Upper lobe of left lung (tissue), 6 donors: ENCODE measurements at regions not wholly inside any gene's neighbourhood (a gene's known extent, or its start where the extent isn't known, plus 50 kb on each side); places are given as distances from the start of the nearest gene placed in this dataset.

Source experiments
- ATAC-seq, 2 donors: fragments of 200-7000 bp; cut with Tn5 transposase; one replicate each; pipeline ENCODE4 v1.9.1; 2022; ENCODE audit warnings: mild to moderate bottlenecking in 2 of 2, moderate library complexity in 2 of 2; ENCODE audit not compliant: low FRiP score in 2 of 2
- DNase-seq, 2 donors: peaks; one replicate each; pipeline ENCODE4 v3.0.0-alpha.2; 2019 to 2020
- H3K27ac ChIP-seq, 4 donors: fragments of 200-600 bp; sonication (generic); one replicate each; pipeline ENCODE4 v1.5.1; 2016 to 2019
- H3K27me3 ChIP-seq, 4 donors: fragments of 200-600 bp; sonication (generic); one replicate each; pipeline ENCODE4 v1.5.1; 2017 to 2019
- H3K36me3 ChIP-seq, 4 donors: fragments of 200-600 bp; sonication (generic); one replicate each; pipeline ENCODE4 v1.5.1; 2016 to 2019
- H3K4me1 ChIP-seq, 4 donors: fragments of 200-600 bp; sonication (generic); one replicate each; pipeline ENCODE4 v1.5.1; 2018 to 2019
- H3K4me3 ChIP-seq, 4 donors: fragments of 200-600 bp; sonication (generic); one replicate each; pipeline ENCODE4 v1.5.1; 2017 to 2019; ENCODE audit warnings: mild to moderate bottlenecking in 2 of 4, moderate library complexity in 1 of 4
- H3K9me3 ChIP-seq, 4 donors: fragments of 200-600 bp; sonication (generic); one replicate each; pipeline ENCODE4 v1.5.1; 2018 to 2019
- CTCF ChIP-seq, 6 experiments: fragments of 450-650 bp in 4 of 6; fragments of 200-600 bp in 2 of 6; sonication (generic) in 2 of 6; IDR thresholded peaks; one replicate each; pipeline ENCODE4 v1.5.1; 2016 to 2019; ENCODE audit warnings: antibody characterized with exemption in 6 of 6
- EP300 ChIP-seq, 4 donors: sonication (generic); formaldehyde crosslinking; IDR thresholded peaks; one replicate each; pipeline ENCODE4 v1.5.1; 2017; ENCODE audit warnings: antibody characterized with exemption in 4 of 4, control low read depth in 2 of 4
- POLR2A ChIP-seq, 4 donors: fragments of 450-650 bp; IDR thresholded peaks; one replicate each; pipeline ENCODE4 v1.5.1; 2016 to 2017; ENCODE audit warnings: antibody characterized with exemption in 4 of 4, mild to moderate bottlenecking in 2 of 4
- POLR2AphosphoS5 ChIP-seq, 2 donors: sonication (generic); formaldehyde crosslinking; IDR thresholded peaks; one replicate each; pipeline ENCODE4 v1.5.1; 2017; ENCODE audit warnings: antibody characterized with exemption in 2 of 2
- WGBS, 2 donors: methylation state at CpG; one replicate each; pipeline ENCODE4 v1.1.5; 2017 to 2018; 5-methylcytosine and 5-hydroxymethylcytosine counted together
- donor health status: DM: no; HTN: no; CAD: no; lungs with moderate emphysema.
- donor health status: DM: no; HTN: yes; CAD: no; lungs with severe emphysema.

DNA sequence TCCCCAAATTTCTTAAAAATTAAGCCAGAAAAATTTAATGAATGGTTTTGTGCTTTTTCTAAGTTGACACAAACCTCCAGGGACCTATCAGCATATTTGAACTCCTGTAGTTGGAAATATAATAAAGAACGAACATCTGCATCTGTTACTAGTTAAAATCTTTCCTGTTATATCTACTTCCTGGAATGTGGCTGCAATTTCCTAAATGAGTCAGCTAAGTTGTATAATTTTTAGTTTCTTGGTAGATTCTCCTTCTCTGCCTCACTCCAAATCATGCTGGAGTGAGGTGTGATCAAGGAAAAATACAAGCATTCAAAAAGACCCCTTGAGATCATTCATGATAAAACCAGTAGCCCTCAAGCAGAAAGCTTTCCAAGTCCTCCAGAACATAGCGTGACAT is 106.2 kb upstream of the MCTP2 start:
- TF ChIP-seq POLR2AphosphoS5 (IDR thresholded peaks at IDR 0.05) = no peak
- TF ChIP-seq POLR2A (IDR thresholded peaks at IDR 0.05) = no peak
- TF ChIP-seq EP300 (IDR thresholded peaks at IDR 0.05) = no peak
- TF ChIP-seq CTCF (IDR thresholded peaks at IDR 0.05) = no peak
- peak in 1 of 2 donors; percentile 58 for ATAC-seq
- H3K4me1 ChIP-seq = peaks cover 0 to 7% (median 0%) of the 10 kb centered on the region in 4 donors
- no peaks in the 10 kb centered on the region for H3K27me3 ChIP-seq
- H3K36me3 ChIP-seq = no peaks in the 10 kb centered on the region
- H3K27ac ChIP-seq = no peak overlapping the region
- WGBS, 2 donors = 53 to 66% methylated on average over 2 of the region's 2 CpGs
- DNase-seq = no peak
- no peak overlapping the region for H3K4me3 ChIP-seq
- H3K9me3 ChIP-seq = no peaks in the 10 kb centered on the region

- Histone ChIP-seq H3K27ac (no peak overlapping the region), H3K4me1 (peaks cover 0 to 9% (median 2%) of the 10 kb centered on the region in 4 donors), H3K4me3 (no peak overlapping the region), H3K27me3 (no peaks in the 10 kb centered on the region), H3K36me3 (no peaks in the 10 kb centered on the region), H3K9me3 (no peaks in the 10 kb centered on the region)
- TF ChIP-seq POLR2AphosphoS5 (IDR thresholded peaks at IDR 0.05) (no peak), EP300 (IDR thresholded peaks at IDR 0.05) (no peak), POLR2A (IDR thresholded peaks at IDR 0.05) (no peak), CTCF (IDR thresholded peaks at IDR 0.05) (no peak)
- WGBS, 2 donors = 70 to 74% methylated on average over 4 of the region's 4 CpGs
- ATAC-seq = no peak
- DNase-seq = no peak
Observed at GRCh38 chr15:94122516-94122915, 108.8 kb upstream of the MCTP2 start.

DNA sequence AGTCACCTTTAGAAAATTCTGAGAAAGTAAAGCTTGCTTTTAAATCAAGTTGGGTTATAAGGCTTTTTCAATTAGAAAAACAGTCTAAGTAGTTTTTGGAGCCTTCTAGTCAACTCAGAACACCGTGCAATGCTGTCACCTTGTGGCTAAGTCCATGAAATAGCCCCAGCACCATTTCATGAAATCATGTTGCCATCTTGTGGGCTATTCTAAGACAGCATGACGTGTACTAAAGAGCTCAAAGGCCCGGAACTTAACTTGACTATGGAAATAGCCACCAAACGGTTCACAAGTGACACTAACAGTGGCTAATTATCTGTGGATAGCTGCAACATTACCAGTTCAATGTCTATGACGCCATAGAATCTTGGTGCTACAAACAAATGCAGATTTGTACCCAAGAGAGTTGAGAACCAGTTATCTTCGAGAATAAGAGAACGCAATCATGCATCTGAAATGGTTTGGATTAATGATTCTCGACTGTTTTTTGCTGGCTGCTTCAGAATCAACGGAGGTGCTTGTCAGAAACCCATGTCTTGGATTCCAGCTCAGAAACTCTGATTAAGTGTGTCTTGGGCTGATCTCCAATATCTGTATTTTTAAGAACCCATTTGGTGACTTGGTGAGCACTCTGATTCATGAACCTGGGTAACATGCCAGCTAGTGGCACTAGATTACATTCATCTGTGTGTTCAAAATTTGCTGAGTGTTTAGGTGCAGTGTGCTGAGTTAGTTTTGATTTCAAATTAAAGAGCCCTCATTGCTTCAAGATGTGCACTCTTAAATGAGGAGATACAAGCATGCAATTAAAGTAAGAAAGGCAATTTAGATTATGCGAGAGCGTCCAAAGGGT is 111.2 kb upstream of the MCTP2 start:
- Histone ChIP-seq H3K4me1 (peaks cover 0 to 9% (median 2%) of the 10 kb centered on the region in 4 donors), H3K36me3 (no peaks in the 10 kb centered on the region), H3K9me3 (no peaks in the 10 kb centered on the region), H3K27me3 (no peaks in the 10 kb centered on the region), H3K27ac (no peak overlapping the region), H3K4me3 (no peak overlapping the region)
- DNase-seq (peak in 1 of 2 donors; percentile 69), ATAC-seq (peak; percentile 97)
- no peak for TF ChIP-seq EP300 (IDR thresholded peaks at IDR 0.05)
- no peak for TF ChIP-seq POLR2AphosphoS5 (IDR thresholded peaks at IDR 0.05)
- peak; percentile 51 to 96 (median 84) for TF ChIP-seq CTCF (IDR thresholded peaks at IDR 0.05)
- WGBS, 2 donors = 37 to 39% methylated on average over 11 of the region's 11 CpGs

DNA sequence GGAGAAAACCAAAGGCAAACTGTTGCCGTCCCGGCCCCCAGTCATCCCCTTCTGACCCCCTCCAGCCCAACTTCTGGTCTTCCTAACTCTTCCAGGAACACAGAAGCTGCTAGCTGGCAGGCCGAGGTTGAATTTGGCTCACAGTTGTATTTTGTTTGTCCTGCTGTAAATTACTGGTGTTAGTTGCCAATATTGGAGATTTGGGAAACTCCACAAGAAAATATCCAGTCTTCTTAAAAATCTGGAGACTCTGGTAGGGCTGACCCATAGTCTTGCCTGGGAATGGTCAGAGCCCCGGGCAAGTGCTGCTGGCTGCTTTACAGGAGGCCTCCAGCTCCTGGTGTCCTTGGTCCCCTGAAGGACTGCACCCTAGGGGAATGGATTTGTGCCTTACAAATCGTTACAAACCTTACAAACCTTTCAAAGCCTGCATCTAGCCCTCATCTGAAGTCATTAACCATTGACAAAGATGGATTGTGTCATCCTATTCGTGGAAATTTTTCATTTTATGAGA is 112.0 kb upstream of the MCTP2 start:
- WGBS, 2 donors = 35 to 40% methylated on average over 6 of the region's 6 CpGs
- no peaks in the 10 kb centered on the region for H3K27me3 ChIP-seq
- H3K4me3 ChIP-seq = no peak overlapping the region
- H3K36me3 ChIP-seq = no peaks in the 10 kb centered on the region
- H3K27ac ChIP-seq = no peak overlapping the region
- peak in 1 of 2 donors; percentile 24 for DNase-seq
- peak in 1 of 2 donors; percentile 78 for ATAC-seq
- no peaks in the 10 kb centered on the region for H3K9me3 ChIP-seq
- H3K4me1 ChIP-seq = peaks cover 0 to 9% (median 2%) of the 10 kb centered on the region in 4 donors
- TF ChIP-seq POLR2A (IDR thresholded peaks at IDR 0.05) = no peak
- no peak for TF ChIP-seq EP300 (IDR thresholded peaks at IDR 0.05)
- TF ChIP-seq CTCF (IDR thresholded peaks at IDR 0.05) = no peak
- TF ChIP-seq POLR2AphosphoS5 (IDR thresholded peaks at IDR 0.05) = no peak
